NCI-H2171 treated with DMSO at 0.1 percent for 48 hours (cell line): ENCODE measurements at regions not wholly inside any gene's neighbourhood (a gene's known extent, or its start where the extent isn't known, plus 50 kb on each side); places are given as distances from the start of the nearest gene placed in this dataset.

ENCODE experiments used
- DNase-seq: peaks from one replicate; lab custom pipeline; 2025; lab: John Stamatoyannopoulos, UW

- no peak for DNase-seq
These were observed 253.6 kb upstream of the FLRT2 start for GRCh38 chr14:85276161-85276978.

GRCh38 chr14:85276979-85277228 lies 253.0 kb upstream of the FLRT2 start:
- DNase-seq: no peak

GRCh38 chr14:85279407-85279806 lies 250.5 kb upstream of the FLRT2 start:
- no peak for DNase-seq

GRCh38 chr14:85280074-85280473 lies 249.9 kb upstream of the FLRT2 start:
- no peak for DNase-seq

GRCh38 chr14:85281921-85282320 lies 248.0 kb upstream of the FLRT2 start:
- DNase-seq: no peak

GRCh38 chr14:85288041-85288440 lies 241.9 kb upstream of the FLRT2 start:
- DNase-seq: no peak

GRCh38 chr14:85291731-85292130 lies 238.2 kb upstream of the FLRT2 start:
- no peak for DNase-seq

- no peak for DNase-seq
These were observed 236.2 kb upstream of the FLRT2 start for GRCh38 chr14:85293612-85294234.

- no peak for DNase-seq
These were observed 234.6 kb upstream of the FLRT2 start for GRCh38 chr14:85295318-85295717.

- DNase-seq: no peak
These were observed 233.3 kb upstream of the FLRT2 start for GRCh38 chr14:85296456-85297210.

- peak; percentile 68 for DNase-seq
These were observed 229.8 kb upstream of the FLRT2 start for GRCh38 chr14:85300107-85300506.

GRCh38 chr14:85301506-85301905 lies 228.4 kb upstream of the FLRT2 start:
- peak; percentile 62 for DNase-seq

GRCh38 chr14:85306024-85306423 lies 223.9 kb upstream of the FLRT2 start:
- no peak for DNase-seq

- DNase-seq: peak; percentile 60
These were observed 221.2 kb upstream of the FLRT2 start for GRCh38 chr14:85308531-85309300.

GRCh38 chr14:85310491-85311272 lies 219.3 kb upstream of the FLRT2 start:
- DNase-seq: no peak

- DNase-seq: no peak
These were observed 216.3 kb upstream of the FLRT2 start for GRCh38 chr14:85313560-85314207.

GRCh38 chr14:85315290-85315689 lies 214.7 kb upstream of the FLRT2 start:
- DNase-seq: no peak

- DNase-seq: no peak
These were observed 214.1 kb upstream of the FLRT2 start for GRCh38 chr14:85315733-85316290.

GRCh38 chr14:85316701-85317410 lies 213.1 kb upstream of the FLRT2 start:
- DNase-seq: no peak

- no peak for DNase-seq
These were observed 212.4 kb upstream of the FLRT2 start for GRCh38 chr14:85317491-85318021.
